Nucleus accumbens (tissue), 56 donors: ENCODE measurements at regions not wholly inside any gene's neighbourhood (a gene's known extent, or its start where the extent isn't known, plus 50 kb on each side); places are given as distances from the start of the nearest gene placed in this dataset.
A peak's percentile ranks its signal among the peaks of the same experiment; 100 is the strongest.
"Not testable (repeated sequence)": the region's sequence is repeated elsewhere in the genome, so short reads cannot be mapped to it uniquely, and the experiment has no call there.

Experiments used
- DNase-seq, 56 donors: peaks; one replicate each; lab custom pipeline; 2025; lab: John Stamatoyannopoulos, UW

DNA sequence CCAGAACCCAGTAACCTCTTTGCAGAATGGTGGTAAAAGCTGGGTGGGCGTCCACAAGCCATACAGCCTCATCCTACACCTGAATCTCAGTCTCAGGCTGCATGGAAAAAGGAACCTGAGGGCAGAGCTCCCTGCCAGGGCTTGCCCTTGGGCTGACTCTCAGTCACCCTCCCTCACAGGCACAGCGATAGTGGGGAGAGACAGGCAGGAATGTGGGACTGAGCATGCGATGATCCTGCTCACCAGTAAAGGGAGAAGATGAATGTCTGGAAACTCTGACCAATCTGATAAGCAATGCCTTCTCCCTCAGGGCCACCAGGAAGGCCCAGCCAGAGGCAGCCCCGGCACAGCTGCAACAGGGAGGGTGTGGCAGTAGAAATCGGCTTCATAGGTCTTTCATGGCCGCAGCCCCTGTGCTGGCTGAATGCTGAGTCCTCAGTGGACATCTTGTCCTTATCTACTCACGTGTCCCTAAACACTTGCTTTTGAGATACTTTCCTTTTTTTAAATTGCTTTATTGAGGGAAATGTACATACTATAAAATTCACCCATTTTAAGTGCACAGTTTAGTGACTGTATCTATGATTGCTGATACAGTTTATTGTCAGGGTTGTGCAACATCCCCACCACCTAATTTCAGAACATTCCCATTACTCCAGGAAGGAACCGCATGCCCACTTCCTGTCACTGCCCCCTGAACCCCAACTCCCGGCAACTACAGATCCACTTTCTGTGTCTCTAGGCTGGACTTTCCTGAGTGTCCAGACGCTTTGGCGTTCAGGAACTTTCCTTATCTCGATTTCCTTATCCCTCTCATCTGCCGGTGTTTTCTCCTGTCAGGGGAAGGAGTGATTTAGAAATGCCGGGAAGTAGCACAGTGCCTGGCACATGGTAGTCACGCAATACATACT lies 258.1 kb downstream of the PCNX1 start:
- peak in 3 of 56 donors; percentile 4 to 7 (median 5) for DNase-seq

GRCh38 chr14:71166180-71166837 lies 259.1 kb downstream of the PCNX1 start:
- peak in 31 of 56 donors; percentile 4 to 74 (median 27) for DNase-seq

- not testable (repeated sequence) for DNase-seq
Observed at GRCh38 chr14:71167325-71167950, 260.2 kb downstream of the PCNX1 start.

- not testable (repeated sequence) for DNase-seq
Observed at GRCh38 chr14:71168161-71168560, 260.9 kb downstream of the PCNX1 start.

GRCh38 chr14:71168564-71169427 lies 261.5 kb downstream of the PCNX1 start:
- no peak for DNase-seq

DNA sequence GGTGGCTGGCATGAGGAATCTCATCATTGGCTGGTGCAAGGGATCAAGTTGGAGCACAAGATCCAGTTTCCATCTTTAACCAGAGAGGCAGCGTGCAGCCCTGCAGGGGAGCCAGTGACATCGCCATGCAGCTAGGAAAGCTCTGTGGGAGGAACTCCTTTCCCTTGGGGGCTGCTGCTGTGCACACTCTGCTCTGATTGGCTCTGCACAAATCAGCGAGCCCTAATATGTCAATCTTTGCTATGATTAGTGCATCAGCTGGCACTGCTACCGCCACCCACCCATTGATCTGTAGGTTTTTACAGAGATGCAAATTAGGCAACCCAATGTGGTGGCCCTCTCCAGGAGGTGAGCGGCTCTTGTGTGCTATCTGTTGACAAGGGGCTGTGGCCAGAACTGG lies 262.6 kb downstream of the PCNX1 start:
- DNase-seq: peak in 37 of 56 donors; percentile 8 to 83 (median 50)

DNA sequence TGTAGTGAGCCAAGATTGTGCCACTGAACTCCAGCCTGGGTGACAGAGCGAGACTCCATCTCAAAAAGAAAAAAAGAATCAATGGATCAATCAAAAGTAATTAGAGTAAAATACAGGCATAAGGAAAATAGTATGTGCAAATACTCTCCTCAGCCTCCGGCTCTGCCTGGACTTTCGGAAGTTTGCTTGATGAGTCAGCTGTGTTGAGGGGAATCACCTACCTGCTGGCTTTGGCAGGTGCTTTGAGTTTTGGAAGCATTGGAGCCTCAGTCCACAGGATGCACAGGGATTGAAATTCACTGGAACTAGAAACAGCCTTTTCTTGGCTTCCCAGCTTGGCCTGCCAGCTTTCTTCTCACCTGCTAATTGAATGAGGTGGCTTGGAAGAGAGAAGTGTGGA lies 268.2 kb downstream of the PCNX1 start:
- no peak for DNase-seq

- no peak for DNase-seq
Observed at GRCh38 chr14:71179066-71179465, 271.8 kb downstream of the PCNX1 start.

DNA sequence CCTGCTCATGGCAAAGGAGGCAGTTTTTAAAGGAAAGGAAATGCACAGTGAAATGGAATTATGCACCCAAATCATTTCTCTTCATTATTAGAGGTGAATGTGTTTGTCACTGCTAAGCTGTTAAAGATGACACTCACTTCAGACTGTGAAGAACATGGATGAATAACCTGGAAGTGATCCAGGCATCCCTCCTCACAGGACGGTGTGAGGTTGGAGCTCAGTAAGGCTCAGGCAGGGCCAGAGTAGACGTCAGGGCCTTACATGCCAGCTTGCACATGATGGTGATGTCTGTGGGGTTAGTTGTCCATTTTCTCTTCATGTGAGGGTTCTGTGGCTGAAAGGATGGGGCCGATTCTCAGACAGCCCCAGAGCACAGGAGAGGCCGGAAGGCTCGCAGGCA lies 273.1 kb downstream of the PCNX1 start:
- DNase-seq: no peak

- no peak for DNase-seq
Observed at GRCh38 chr14:71181215-71182003, 274.1 kb downstream of the PCNX1 start.

DNA sequence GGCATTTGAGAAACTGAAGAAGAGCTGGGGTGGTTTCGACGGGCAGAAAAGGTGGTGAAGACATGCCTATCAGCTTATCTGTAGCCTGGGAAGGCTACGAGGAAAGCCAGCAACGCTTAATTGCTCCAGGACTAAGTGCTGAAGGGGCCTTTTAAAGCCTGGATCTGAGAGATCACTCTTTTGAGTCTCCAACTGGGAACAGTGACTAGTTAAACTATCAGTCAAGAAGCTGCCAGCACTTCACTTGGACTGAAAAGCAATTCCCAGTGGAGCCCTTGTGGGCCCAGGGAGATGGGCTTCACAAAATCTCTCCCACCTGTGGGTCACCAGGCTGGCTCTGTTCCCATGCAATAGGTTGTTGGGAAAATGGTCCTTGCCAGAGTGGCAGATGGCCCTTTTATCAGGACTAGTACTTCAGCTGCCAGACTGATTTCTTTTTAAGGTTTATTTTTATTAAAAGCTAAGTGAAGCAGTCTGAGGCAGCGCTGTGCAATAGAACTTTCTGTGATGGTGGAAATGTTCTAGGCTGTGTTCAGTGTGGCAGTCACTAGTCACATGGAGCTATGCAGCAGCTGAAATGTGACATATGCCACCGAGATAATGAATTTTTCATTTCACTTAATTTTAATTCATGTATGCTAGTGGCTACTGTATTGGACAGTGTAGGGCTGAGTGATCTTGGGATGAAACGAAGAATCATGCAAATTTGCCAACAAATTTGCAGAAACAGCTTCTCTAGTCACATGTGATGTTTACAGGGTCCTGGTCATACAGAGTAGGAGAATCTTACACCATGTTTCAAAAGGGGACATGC lies 276.8 kb downstream of the PCNX1 start:
- DNase-seq: no peak

GRCh38 chr14:71185637-71186036 lies 278.4 kb downstream of the PCNX1 start:
- DNase-seq: no peak

GRCh38 chr14:71187633-71188356 lies 280.5 kb downstream of the PCNX1 start:
- DNase-seq: no peak

- DNase-seq: no peak
Observed at GRCh38 chr14:71190770-71191374, 283.6 kb downstream of the PCNX1 start.

DNA sequence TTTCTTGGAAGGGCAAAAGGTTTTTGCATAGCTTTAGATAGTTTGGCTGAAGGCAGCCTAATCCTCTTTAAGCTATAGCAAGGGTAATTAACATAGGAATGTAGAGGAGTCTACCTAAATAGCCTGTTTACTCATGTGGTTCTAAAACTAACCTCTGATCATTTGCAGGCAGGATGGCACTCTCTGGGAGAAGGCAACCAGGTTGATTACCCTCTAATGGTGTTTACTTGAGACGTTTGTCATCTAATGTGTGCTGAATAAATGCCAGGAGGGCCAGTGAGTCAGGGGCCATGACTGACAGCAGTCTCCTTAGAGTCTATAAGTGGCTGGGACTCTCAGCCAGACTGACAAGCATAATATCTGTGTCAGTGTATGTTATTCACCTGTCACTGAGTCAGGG lies 286.4 kb downstream of the PCNX1 start:
- DNase-seq: no peak

DNA sequence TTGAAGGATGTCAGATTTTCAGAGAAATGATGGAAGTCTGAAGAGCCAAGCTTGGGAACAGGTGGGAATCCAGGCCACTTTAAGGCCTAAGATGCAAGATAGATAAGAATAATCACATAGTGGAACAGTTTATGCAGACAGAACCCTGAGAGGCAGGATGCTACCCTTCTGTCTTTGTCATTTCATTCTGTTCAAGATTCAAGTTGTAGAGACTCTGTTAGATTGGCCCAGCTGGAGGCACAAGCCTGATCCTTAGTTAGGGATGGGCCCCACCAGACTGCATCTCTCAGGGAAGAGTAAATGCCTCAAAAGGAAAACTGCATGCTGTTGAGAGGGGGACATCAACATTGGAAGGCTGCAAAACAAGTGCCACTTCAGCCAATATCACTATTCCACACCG lies 287.0 kb downstream of the PCNX1 start:
- no peak for DNase-seq

DNA sequence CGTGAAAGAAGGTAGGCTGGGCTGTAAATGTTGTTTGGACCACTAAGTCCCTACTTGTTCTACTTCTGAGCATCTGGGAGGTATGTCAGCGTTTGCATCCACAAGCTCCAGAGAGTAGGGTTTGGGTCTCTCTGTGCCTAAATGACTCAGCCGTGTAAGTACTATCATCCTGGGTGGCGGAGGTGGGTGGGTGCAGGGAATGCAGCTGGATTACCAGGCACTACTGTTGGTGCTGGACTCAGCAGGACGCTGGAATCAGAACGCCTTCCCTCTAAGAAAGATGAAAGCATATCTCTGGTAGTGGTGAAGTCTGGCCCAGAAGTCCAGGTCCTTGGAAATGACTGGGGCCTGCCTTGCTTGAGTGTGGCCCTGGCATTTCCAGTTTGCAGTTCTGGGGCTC lies 289.7 kb downstream of the PCNX1 start:
- DNase-seq: no peak

GRCh38 chr14:71198687-71199086 lies 291.4 kb downstream of the PCNX1 start:
- no peak for DNase-seq
